Esophagus squamous epithelium (tissue), 4 donors: ENCODE measurements at regions not wholly inside any gene's neighbourhood (a gene's known extent, or its start where the extent isn't known, plus 50 kb on each side); places are given as distances from the start of the nearest gene placed in this dataset.

Source experiments
- CTCF ChIP-seq, 6 experiments: fragments of 450-650 bp in 4 of 6; fragments of 200-600 bp in 2 of 6; sonication (generic) in 2 of 6; IDR thresholded peaks; one replicate each; pipeline ENCODE4 v1.5.1; 2016 to 2019; ENCODE audit warnings: antibody characterized with exemption in 6 of 6, mild to moderate bottlenecking in 4 of 6, moderate library complexity in 4 of 6
- POLR2A ChIP-seq, 4 donors: fragments of 450-650 bp; IDR thresholded peaks; one replicate each; pipeline ENCODE4 v1.6.1; 2017; ENCODE audit warnings: antibody characterized with exemption in 4 of 4, mild to moderate bottlenecking in 4 of 4, moderate library complexity in 3 of 4

- no peak for TF ChIP-seq CTCF (IDR thresholded peaks at IDR 0.05)
- no peak for TF ChIP-seq POLR2A (IDR thresholded peaks at IDR 0.05)
These were observed 146.1 kb upstream of the RAI14 start for GRCh38 chr5:34510002-34510401.
